Sigmoid colon (tissue), 6 donors: ENCODE measurements at regions not wholly inside any gene's neighbourhood (a gene's known extent, or its start where the extent isn't known, plus 50 kb on each side); places are given as distances from the start of the nearest gene placed in this dataset.
"Not testable (repeated sequence)": the region's sequence is repeated elsewhere in the genome, so short reads cannot be mapped to it uniquely, and the experiment has no call there.

Source experiments
- DNase-seq: peaks from one replicate; pipeline ENCODE4 v3.0.0-alpha.2; 2019
- H3K27ac ChIP-seq, 4 donors: fragments of 200-600 bp; sonication (generic); one replicate each; pipeline ENCODE4 v1.5.1; 2016 to 2019; ENCODE audit warnings: mild to moderate bottlenecking in 1 of 4
- H3K27me3 ChIP-seq, 3 donors: fragments of 200-600 bp; sonication (generic); one replicate each; pipeline ENCODE4 v1.5.1; 2019; ENCODE audit warnings: mild to moderate bottlenecking in 1 of 3
- H3K36me3 ChIP-seq, 4 donors: fragments of 200-600 bp; sonication (generic); one replicate each; pipeline ENCODE4 v1.5.1; 2016 to 2019
- H3K4me1 ChIP-seq, 4 donors: fragments of 200-600 bp; sonication (generic); one replicate each; pipeline ENCODE4 v1.5.1; 2017 to 2019
- H3K4me3 ChIP-seq, 4 donors: fragments of 200-600 bp; sonication (generic); one replicate each; pipeline ENCODE4 v1.5.1; 2017 to 2019; ENCODE audit warnings: mild to moderate bottlenecking in 2 of 4, moderate library complexity in 1 of 4
- H3K9me3 ChIP-seq, 4 donors: fragments of 200-600 bp in 3 of 4; sonication (generic) in 3 of 4; one replicate each; pipeline versions ENCODE4 v1.5.1 to v1.6.1; 2013 to 2019
- EP300 ChIP-seq, 4 donors: sonication (generic); formaldehyde crosslinking; IDR thresholded peaks; one replicate each; pipeline ENCODE4 v1.6.1; 2017; ENCODE audit warnings: antibody characterized with exemption in 4 of 4
- POLR2A ChIP-seq, 2 donors: fragments of 450-650 bp; IDR thresholded peaks; one replicate each; pipeline ENCODE4 v1.6.1; 2016; ENCODE audit warnings: antibody characterized with exemption in 2 of 2, mild to moderate bottlenecking in 2 of 2, moderate library complexity in 2 of 2
- POLR2AphosphoS5 ChIP-seq, 4 donors: sonication (generic); formaldehyde crosslinking; IDR thresholded peaks; one replicate each; pipeline ENCODE4 v1.6.1; 2017; ENCODE audit warnings: antibody characterized with exemption in 4 of 4
- WGBS, 2 donors: extraction: QIAGEN DNeasy Blood & Tissue Kit; methylation state at CpG; one replicate each; pipeline ENCODE4 v1.1.7; 2013; 5-methylcytosine and 5-hydroxymethylcytosine counted together
- intact Hi-C: fragments of 100-400 bp; cut with DNase I; formaldehyde crosslinking; loops from one replicate; pipeline ENCODE4 v1.15.1; 2023
- TF ChIP-seq, protein P1 (sequence below), 4 experiments: fragments of 450-650 bp in 3 of 4; fragments of 200-600 bp in 1 of 4; IDR thresholded peaks; one replicate each; pipeline ENCODE4 v1.5.1; 2016 to 2019; ENCODE audit warnings: antibody characterized with exemption in 4 of 4, mild to moderate bottlenecking in 3 of 4, moderate library complexity in 2 of 4
- donor health status: healthy with polysubstance abuse.
- donor health status: healthy.

DNA sequence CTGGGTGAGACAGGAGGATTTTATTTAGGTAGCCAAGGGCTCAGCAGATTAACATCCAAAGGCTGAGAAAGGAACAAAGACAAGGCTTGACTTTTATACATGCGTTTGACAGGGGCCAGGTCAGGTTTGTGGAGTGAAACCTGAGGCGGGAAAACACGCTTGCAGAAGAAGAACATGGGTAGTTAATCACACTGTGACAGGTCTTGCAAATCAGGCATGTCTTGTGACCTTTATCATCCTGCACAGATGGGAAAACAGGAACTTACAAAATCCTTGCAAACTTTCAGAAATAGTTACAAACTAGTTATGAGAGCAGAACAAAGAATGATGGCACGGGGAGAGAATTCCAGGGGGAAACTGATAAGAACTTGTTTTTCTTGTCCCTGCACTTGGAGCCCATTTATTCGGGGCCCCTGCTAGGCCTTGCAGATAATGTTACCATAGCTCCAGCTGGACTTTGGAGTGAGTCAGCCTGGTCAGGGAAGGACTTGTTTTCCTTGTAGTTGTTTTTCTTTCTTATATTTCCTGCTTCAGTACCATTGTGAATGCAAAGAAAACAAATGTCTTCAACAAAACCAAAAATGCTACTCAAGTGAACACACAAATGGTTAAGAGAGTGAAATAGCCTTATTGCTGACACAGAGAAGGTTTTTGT is 965.9 kb upstream of the ROBO1 start:
- DNase-seq: no peak
- Histone ChIP-seq H3K9me3 (no peaks in the 10 kb centered on the region), H3K4me1 (no peaks in the 10 kb centered on the region), H3K4me3 (no peak overlapping the region), H3K27me3 (no peaks in the 10 kb centered on the region), H3K27ac (no peak overlapping the region), H3K36me3 (no peaks in the 10 kb centered on the region)
- TF ChIP-seq POLR2A (IDR thresholded peaks at IDR 0.05): no peak
- TF ChIP-seq, protein P1, sequence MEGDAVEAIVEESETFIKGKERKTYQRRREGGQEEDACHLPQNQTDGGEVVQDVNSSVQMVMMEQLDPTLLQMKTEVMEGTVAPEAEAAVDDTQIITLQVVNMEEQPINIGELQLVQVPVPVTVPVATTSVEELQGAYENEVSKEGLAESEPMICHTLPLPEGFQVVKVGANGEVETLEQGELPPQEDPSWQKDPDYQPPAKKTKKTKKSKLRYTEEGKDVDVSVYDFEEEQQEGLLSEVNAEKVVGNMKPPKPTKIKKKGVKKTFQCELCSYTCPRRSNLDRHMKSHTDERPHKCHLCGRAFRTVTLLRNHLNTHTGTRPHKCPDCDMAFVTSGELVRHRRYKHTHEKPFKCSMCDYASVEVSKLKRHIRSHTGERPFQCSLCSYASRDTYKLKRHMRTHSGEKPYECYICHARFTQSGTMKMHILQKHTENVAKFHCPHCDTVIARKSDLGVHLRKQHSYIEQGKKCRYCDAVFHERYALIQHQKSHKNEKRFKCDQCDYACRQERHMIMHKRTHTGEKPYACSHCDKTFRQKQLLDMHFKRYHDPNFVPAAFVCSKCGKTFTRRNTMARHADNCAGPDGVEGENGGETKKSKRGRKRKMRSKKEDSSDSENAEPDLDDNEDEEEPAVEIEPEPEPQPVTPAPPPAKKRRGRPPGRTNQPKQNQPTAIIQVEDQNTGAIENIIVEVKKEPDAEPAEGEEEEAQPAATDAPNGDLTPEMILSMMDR (IDR thresholded peaks at IDR 0.05): no peak
- TF ChIP-seq EP300 (IDR thresholded peaks at IDR 0.05): no peak
- no peak for TF ChIP-seq POLR2AphosphoS5 (IDR thresholded peaks at IDR 0.05)
- WGBS, 2 donors: 10 to 16% methylated on average over 5 of the region's 5 CpGs
- intact Hi-C loops: no loop called here

DNA sequence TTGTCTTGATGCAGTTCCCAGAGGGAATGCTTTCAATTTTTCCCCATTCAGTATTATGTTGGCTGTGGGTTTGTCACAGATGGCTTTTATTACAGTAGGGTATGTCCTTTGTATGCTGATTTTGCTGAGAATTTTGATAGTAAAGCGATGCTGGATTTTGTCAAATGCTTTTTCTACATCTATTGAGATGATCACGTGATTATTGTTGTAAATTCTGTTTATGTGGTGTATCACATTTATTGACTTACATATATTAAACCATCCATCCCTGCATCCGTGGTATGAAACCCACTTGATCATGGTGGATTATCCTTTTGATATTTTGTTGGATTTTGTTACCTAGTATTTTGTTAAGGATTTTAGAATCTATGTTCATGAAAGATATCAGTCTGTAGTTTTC is 959.8 kb upstream of the ROBO1 start:
- H3K36me3 ChIP-seq, H3K27ac ChIP-seq, H3K27me3 ChIP-seq, H3K4me1 ChIP-seq, DNase-seq, intact Hi-C loops, H3K9me3 ChIP-seq, H3K4me3 ChIP-seq: not testable (repeated sequence)
- 90 to 92% methylated on average over 3 of the region's 3 CpGs for WGBS, 2 donors

DNA sequence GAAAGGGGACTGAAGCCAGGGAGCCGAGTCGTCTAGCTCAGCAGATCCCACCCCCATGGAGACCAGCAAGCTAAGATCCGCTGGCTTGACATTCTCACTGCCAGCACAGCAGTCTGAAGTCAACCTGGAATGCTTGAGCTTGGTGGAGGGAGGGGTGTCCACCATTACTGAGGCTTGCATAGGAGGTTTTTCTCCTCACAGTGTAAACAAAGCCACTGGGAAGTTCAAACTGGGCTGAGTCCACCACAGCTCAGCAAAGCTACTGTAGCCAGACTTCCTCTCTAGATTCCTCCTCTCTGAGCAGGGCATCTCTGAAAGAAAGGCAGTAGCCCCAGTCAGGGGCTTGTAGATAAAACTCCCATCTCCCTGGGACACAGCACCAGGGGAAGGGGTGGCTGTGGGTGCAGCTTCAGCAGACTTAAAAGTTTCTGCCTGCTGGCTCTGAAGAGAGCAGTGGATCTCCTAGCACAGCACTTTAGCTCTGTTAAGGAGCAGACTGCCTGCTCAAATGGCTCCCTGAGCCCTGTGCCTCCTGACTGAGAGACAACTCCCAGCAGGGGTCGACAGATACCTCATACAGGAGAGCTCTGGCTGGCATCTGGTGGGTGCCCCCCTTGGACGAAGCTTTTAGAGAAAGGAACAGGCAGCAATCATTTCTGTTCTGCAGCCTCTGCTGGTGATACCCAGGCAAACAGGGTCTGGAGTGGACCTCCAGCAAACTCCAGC is 942.0 kb upstream of the ROBO1 start:
- H3K27me3 ChIP-seq, DNase-seq, H3K9me3 ChIP-seq, intact Hi-C loops, H3K36me3 ChIP-seq, H3K4me3 ChIP-seq, H3K4me1 ChIP-seq, H3K27ac ChIP-seq: not testable (repeated sequence)
- WGBS, 2 donors: 89 to 92% methylated on average over 5 of the region's 5 CpGs

DNA sequence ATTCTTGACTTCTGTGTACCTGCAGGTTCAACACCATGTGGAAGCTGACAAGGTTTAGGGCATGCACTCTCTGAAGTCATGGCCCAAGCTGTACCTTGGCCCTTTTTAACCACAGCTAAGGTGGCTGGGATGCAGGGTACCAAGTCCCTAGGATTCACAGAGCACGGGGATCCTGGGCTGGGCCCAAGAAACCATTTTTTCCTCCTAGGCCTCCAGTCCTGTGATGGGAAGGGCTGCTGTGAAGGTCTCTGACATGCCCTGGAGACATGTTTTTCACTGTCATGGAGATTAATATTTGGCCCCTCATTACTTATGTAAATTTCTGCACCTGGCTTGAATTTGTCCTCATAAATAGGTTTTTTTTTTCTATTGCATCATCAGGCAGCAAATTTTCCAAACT is 937.5 kb upstream of the ROBO1 start:
- H3K9me3 ChIP-seq: peaks cover 0 to 4% (median 0%) of the 10 kb centered on the region in 4 donors
- no peak for DNase-seq
- H3K4me3 ChIP-seq: no peak overlapping the region
- no peaks in the 10 kb centered on the region for H3K36me3 ChIP-seq
- TF ChIP-seq POLR2A (IDR thresholded peaks at IDR 0.05) (no peak), POLR2AphosphoS5 (IDR thresholded peaks at IDR 0.05) (no peak), EP300 (IDR thresholded peaks at IDR 0.05) (no peak)
- TF ChIP-seq, protein P1 (IDR thresholded peaks at IDR 0.05): no peak
- WGBS, 2 donors: 90 to 97% methylated on average over 1 of the region's 1 CpG
- H3K4me1 ChIP-seq: no peaks in the 10 kb centered on the region
- intact Hi-C loops: no loop called here
- no peak overlapping the region for H3K27ac ChIP-seq
- no peaks in the 10 kb centered on the region for H3K27me3 ChIP-seq

DNA sequence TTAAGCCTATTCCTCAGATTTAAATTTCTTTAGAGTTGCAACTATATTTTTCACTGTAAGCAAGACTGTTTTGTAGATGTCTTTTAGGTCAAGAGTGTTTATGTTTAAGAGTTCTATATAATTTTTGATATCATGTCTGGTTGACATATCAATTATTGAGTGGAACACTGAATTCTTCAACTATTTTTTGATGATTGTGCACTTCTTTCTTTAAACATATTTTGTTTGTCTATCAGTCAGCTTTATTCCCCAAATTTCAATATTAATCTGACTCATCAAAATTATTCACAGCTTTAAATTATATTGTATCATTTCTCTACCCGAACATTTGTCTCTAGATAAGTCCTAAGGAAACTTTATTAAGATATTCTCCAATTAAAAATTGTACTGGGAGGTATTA is 933.6 kb upstream of the ROBO1 start:
- TF ChIP-seq, protein P1 (IDR thresholded peaks at IDR 0.05): no peak
- no peak for TF ChIP-seq POLR2AphosphoS5 (IDR thresholded peaks at IDR 0.05)
- TF ChIP-seq EP300 (IDR thresholded peaks at IDR 0.05): no peak
- TF ChIP-seq POLR2A (IDR thresholded peaks at IDR 0.05): no peak
- H3K36me3 ChIP-seq: no peaks in the 10 kb centered on the region
- no peaks in the 10 kb centered on the region for H3K27me3 ChIP-seq
- no peak for DNase-seq
- intact Hi-C loops: no loop called here
- no peak overlapping the region for H3K4me3 ChIP-seq
- H3K4me1 ChIP-seq: no peaks in the 10 kb centered on the region
- H3K27ac ChIP-seq: no peak overlapping the region
- WGBS, 2 donors: 90 to 95% methylated on average over 1 of the region's 1 CpG
- H3K9me3 ChIP-seq: peaks cover 0 to 4% (median 0%) of the 10 kb centered on the region in 4 donors

DNA sequence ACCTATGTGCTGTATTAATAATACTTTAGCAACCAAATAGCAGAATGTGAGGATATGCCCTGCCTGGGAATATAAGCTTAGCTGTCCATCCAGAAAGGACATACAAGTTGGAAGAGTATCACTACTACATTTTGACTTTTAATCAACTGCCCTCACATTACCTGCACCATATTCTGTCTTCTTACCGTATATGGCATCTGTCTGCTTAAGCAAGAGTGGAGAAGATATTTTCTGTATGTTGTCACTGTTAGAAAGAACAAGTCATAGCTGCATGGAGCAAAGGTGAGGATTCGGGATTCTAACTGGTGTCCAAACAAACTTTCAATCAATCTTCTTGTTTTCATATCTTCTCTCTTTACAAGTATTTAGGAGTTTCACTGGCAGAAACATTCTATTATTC is 929.5 kb upstream of the ROBO1 start:
- intact Hi-C loops: no loop called here
- no peak overlapping the region for H3K4me3 ChIP-seq
- no peaks in the 10 kb centered on the region for H3K9me3 ChIP-seq
- H3K36me3 ChIP-seq: no peaks in the 10 kb centered on the region
- WGBS, 2 donors: 86 to 88% methylated on average over 2 of the region's 2 CpGs
- H3K27ac ChIP-seq: no peak overlapping the region
- no peaks in the 10 kb centered on the region for H3K4me1 ChIP-seq
- TF ChIP-seq, protein P1 (IDR thresholded peaks at IDR 0.05): no peak
- TF ChIP-seq EP300 (IDR thresholded peaks at IDR 0.05) (no peak), POLR2AphosphoS5 (IDR thresholded peaks at IDR 0.05) (no peak), POLR2A (IDR thresholded peaks at IDR 0.05) (no peak)
- no peak for DNase-seq
- H3K27me3 ChIP-seq: no peaks in the 10 kb centered on the region
